ENCODE measurements at regions not wholly inside any gene's neighbourhood (a gene's known extent, or its start where the extent isn't known, plus 50 kb on each side); places are given as distances from the start of the nearest gene placed in this dataset.
"Not testable (repeated sequence)": the region's sequence is repeated elsewhere in the genome, so short reads cannot be mapped to it uniquely, and the experiment has no call there.

GRCh38 chr11:25613865-25614264, 718.1 kb upstream of the ANO3 start:
- DNase-seq (ENCODE audit: low read depth, low spot score) = no peak

- no peak for DNase-seq (ENCODE audit: low read depth, low spot score)
These were observed 716.9 kb upstream of the ANO3 start for GRCh38 chr11:25615069-25615468.

- no peak for DNase-seq (ENCODE audit: low read depth, low spot score)
These were observed 716.1 kb upstream of the ANO3 start for GRCh38 chr11:25615841-25616240.

- DNase-seq (ENCODE audit: low read depth, low spot score) = no peak
These were observed 706.8 kb upstream of the ANO3 start for GRCh38 chr11:25625094-25625493.

GRCh38 chr11:25628030-25628429, 703.9 kb upstream of the ANO3 start:
- DNase-seq (ENCODE audit: low read depth, low spot score) = no peak

GRCh38 chr11:25633230-25633629, 698.7 kb upstream of the ANO3 start:
- DNase-seq (ENCODE audit: low read depth, low spot score) = no peak

- not testable (repeated sequence) for DNase-seq (ENCODE audit: low read depth, low spot score)
These were observed 682.7 kb upstream of the ANO3 start for GRCh38 chr11:25649220-25649619.

- DNase-seq (ENCODE audit: low read depth, low spot score) = no peak
These were observed 681.6 kb upstream of the ANO3 start for GRCh38 chr11:25650319-25650718.

- DNase-seq (ENCODE audit: low read depth, low spot score) = no peak
These were observed 676.3 kb upstream of the ANO3 start for GRCh38 chr11:25655636-25656035.

- DNase-seq (ENCODE audit: low read depth, low spot score) = no peak
These were observed 673.0 kb upstream of the ANO3 start for GRCh38 chr11:25658916-25659315.

GRCh38 chr11:25659706-25660105, 672.2 kb upstream of the ANO3 start:
- DNase-seq (ENCODE audit: low read depth, low spot score) = no peak

- no peak for DNase-seq (ENCODE audit: low read depth, low spot score)
These were observed 664.1 kb upstream of the ANO3 start for GRCh38 chr11:25667871-25668270.

GRCh38 chr11:25691959-25692358, 640.0 kb upstream of the ANO3 start:
- DNase-seq (ENCODE audit: low read depth, low spot score) = no peak

GRCh38 chr11:25702417-25702816, 629.5 kb upstream of the ANO3 start:
- no peak for DNase-seq (ENCODE audit: low read depth, low spot score)

GRCh38 chr11:25710975-25711374, 621.0 kb upstream of the ANO3 start:
- DNase-seq (ENCODE audit: low read depth, low spot score) = no peak

- DNase-seq (ENCODE audit: low read depth, low spot score) = no peak
These were observed 604.0 kb upstream of the ANO3 start for GRCh38 chr11:25727944-25728343.

GRCh38 chr11:25730230-25730629, 601.7 kb upstream of the ANO3 start:
- no peak for DNase-seq (ENCODE audit: low read depth, low spot score)

GRCh38 chr11:25733777-25734176, 598.2 kb upstream of the ANO3 start:
- DNase-seq (ENCODE audit: low read depth, low spot score) = no peak

GRCh38 chr11:25734591-25735211, 597.2 kb upstream of the ANO3 start:
- DNase-seq (ENCODE audit: low read depth, low spot score) = peak; percentile 5

- DNase-seq (ENCODE audit: low read depth, low spot score) = no peak
These were observed 594.8 kb upstream of the ANO3 start for GRCh38 chr11:25737071-25737675.

- no peak for DNase-seq (ENCODE audit: low read depth, low spot score)
These were observed 590.0 kb upstream of the ANO3 start for GRCh38 chr11:25741886-25742285.

GRCh38 chr11:25742800-25743199, 589.1 kb upstream of the ANO3 start:
- no peak for DNase-seq (ENCODE audit: low read depth, low spot score)

GRCh38 chr11:25755381-25755780, 576.5 kb upstream of the ANO3 start:
- DNase-seq (ENCODE audit: low read depth, low spot score) = no peak

Data from brain pericyte (primary cell).